K562 (cell line): ENCODE measurements at regions not wholly inside any gene's neighbourhood (a gene's known extent, or its start where the extent isn't known, plus 50 kb on each side); places are given as distances from the start of the nearest gene placed in this dataset.

Experiments used
- ATAC-seq: fragments of 200-7000 bp; cut with Tn5 transposase; 3 replicates; pipeline ENCODE4 v1.9.1; 2020; ENCODE audit warnings: moderate library complexity
- BruUV-seq: library from RNA; stranded (reverse); fragments of 400-500 nt; replicated peaks from 2 replicates; lab custom pipeline; 2021; lab: Mats Ljungman, UMichigan
- CTCF ChIA-PET: fragments of 300-600 bp; formaldehyde crosslinking; extraction: SDS; loops from one replicate; lab custom pipeline; 2021; ENCODE audit warnings: low intra/inter-chr PET ratio; lab: Yijun Ruan, JAX
- POLR2A ChIA-PET: fragments of 300-600, 350-650 bp; sonication (Branson Sonifier 250); formaldehyde crosslinking; extraction: SDS; loops from one replicate; lab custom pipeline; 2021; ENCODE audit warnings: antibody characterized with exemption, inconsistent platforms; lab: Yijun Ruan, JAX
- DNase-seq, 4 experiments: peaks; one replicate each; pipeline versions ENCODE4 v3.0.0 to v3.0.0-alpha.2; 2011 to 2018; ENCODE audit warnings: low spot score in 3 of 4, mixed read lengths in 3 of 4; ENCODE audit errors: extremely low read depth in 1 of 4
- FAIRE-seq: peaks from 2 replicates; lab custom pipeline; 2011; peaks lifted over from hg19 to GRCh38; lab: Jason Lieb, UNC
- H2AFZ ChIP-seq: 2 replicates; pipeline ENCODE4 v1.6.0; 2011; ENCODE audit warnings: low read depth, low read length, control low read depth, inconsistent platforms
- H3K27ac ChIP-seq: fragments of 200-600 bp; 3 replicates; pipeline ENCODE4 v1.8.0; 2011; ENCODE audit warnings: low read depth, mild to moderate bottlenecking, control low read depth, inconsistent platforms, low read length, moderate library complexity, mixed read lengths; ENCODE audit errors: extremely low read depth
- H3K27me3 ChIP-seq, 2 experiments: fragments of 300-600 bp in 1 of 2; 2 replicates in 1 of 2; 3 replicates in 1 of 2; pipeline versions ENCODE4 v1.6.0 to v1.8.0; 2011; ENCODE audit warnings: inconsistent platforms in 2 of 2, low read length in 2 of 2, mild to moderate bottlenecking in 1 of 2, mixed read lengths in 1 of 2, moderate library complexity in 1 of 2; ENCODE audit not compliant: control insufficient read depth in 2 of 2, insufficient read depth in 2 of 2
- H3K36me3 ChIP-seq: fragments of 300-600 bp; 3 replicates; pipeline ENCODE4 v1.8.0; 2011; ENCODE audit warnings: mild to moderate bottlenecking, low read length, inconsistent platforms; ENCODE audit not compliant: control insufficient read depth, insufficient read depth
- H3K4me1 ChIP-seq, 2 experiments: fragments of 200-600 bp in 1 of 2; replicated peaks in 1 of 2; 2 replicates in 1 of 2; 3 replicates in 1 of 2; pipeline versions ENCODE4 v1.5.1 to v1.8.0; 2011; ENCODE audit warnings: inconsistent platforms in 2 of 2, low read length in 2 of 2, mild to moderate bottlenecking in 1 of 2, mixed read lengths in 1 of 2, moderate library complexity in 1 of 2; ENCODE audit not compliant: control insufficient read depth in 2 of 2, insufficient read depth in 2 of 2
- H3K4me2 ChIP-seq: 2 replicates; pipeline ENCODE4 v1.6.1; 2011; ENCODE audit warnings: low read length, control low read depth, inconsistent platforms, mixed read lengths; ENCODE audit not compliant: insufficient read depth
- H3K4me3 ChIP-seq: fragments of 200-600 bp; sonication (generic), shearing (Covaris generic); 2 replicates; pipeline ENCODE4 v1.5.1; 2016; ENCODE audit warnings: control low read depth, inconsistent platforms
- H3K79me2 ChIP-seq: fragments of 200-600 bp; 3 replicates; pipeline ENCODE4 v1.8.0; 2011; ENCODE audit warnings: low read length, inconsistent platforms; ENCODE audit not compliant: control insufficient read depth, insufficient read depth
- H3K9ac ChIP-seq, 2 experiments: 2 replicates each; pipeline versions ENCODE4 v1.6.0 to v1.6.1; 2011; ENCODE audit warnings: low read depth in 2 of 2, low read length in 2 of 2, control low read depth in 1 of 2, inconsistent platforms in 1 of 2, mild to moderate bottlenecking in 1 of 2, mixed read lengths in 1 of 2; ENCODE audit not compliant: insufficient read depth in 1 of 2
- H3K9me1 ChIP-seq: one replicate; pipeline ENCODE4 v1.6.0; 2011; ENCODE audit warnings: inconsistent platforms, mild to moderate bottlenecking, low read length, moderate library complexity; ENCODE audit not compliant: control insufficient read depth, insufficient read depth
- H3K9me3 ChIP-seq: replicated peaks from 2 replicates; pipeline ENCODE4 v1.5.1; 2011; ENCODE audit warnings: low read depth, low read length, inconsistent platforms; ENCODE audit not compliant: control insufficient read depth, insufficient read depth
- H4K20me1 ChIP-seq: replicated peaks from 2 replicates; pipeline ENCODE4 v1.6.1; 2011; ENCODE audit warnings: low read length, inconsistent platforms, mixed read lengths; ENCODE audit not compliant: control insufficient read depth, insufficient read depth
- CHCHD3 ChIP-seq: fragments of 250-450 bp; sonication (Bioruptor Pico); IDR thresholded peaks from 2 replicates; pipeline ENCODE4 v2.1.2; 2022; ENCODE audit warnings: mild to moderate bottlenecking
- PTBP1 ChIP-seq: fragments of 200-400 bp; formaldehyde crosslinking; IDR thresholded peaks from 2 replicates; pipeline ENCODE4 v1.6.1; 2017; ENCODE audit warnings: low read depth, low read length
- SIN3B ChIP-seq: fragments of 450-650 bp; IDR thresholded peaks from 2 replicates; pipeline ENCODE4 v1.6.1; 2017; ENCODE audit warnings: low read depth, mild to moderate bottlenecking, moderate library complexity
- ZNF224 ChIP-seq: sonication (generic); formaldehyde crosslinking; IDR thresholded peaks from 2 replicates; pipeline ENCODE4 v1.8.0; 2022; ENCODE audit warnings: mild to moderate bottlenecking, missing genetic modification reagents
- ZNF707 ChIP-seq: fragments of 250-450 bp; sonication (Bioruptor Pico); conservative IDR thresholded peaks from 2 replicates; pipeline ENCODE4 v1.8.0; 2022; ENCODE audit warnings: inconsistent platforms, mild to moderate bottlenecking, moderate library complexity
- WGBS: fragments of 100-300 bp; shearing (Covaris generic); methylation state at CpG from one replicate; pipeline ENCODE4 v1.1.6; 2016; ENCODE audit warnings: low coverage, mixed read lengths; ENCODE audit not compliant: insufficient coverage; ENCODE audit errors: missing lambda C conversion rate; 5-methylcytosine and 5-hydroxymethylcytosine counted together
- in situ Hi-C: fragments of 300-500 bp; cut with MboI; formaldehyde crosslinking; loops from 4 replicates; pipeline ENCODE4 v1.15.0; 2018; ENCODE audit warnings: inconsistent platforms, mixed read lengths
- intact Hi-C: fragments of 100-400 bp; cut with micrococcal nuclease; formaldehyde crosslinking; loops from 2 replicates; pipeline ENCODE4 v1.14.2; 2022
- TF ChIP-seq, protein P1 (sequence below): fragments of 200-800 bp; sonication (Bioruptor generic); IDR thresholded peaks from 2 replicates; pipeline ENCODE4 v1.6.1; 2017; ENCODE audit warnings: missing genetic modification characterization, missing compliant biosample characterization

GRCh38 chr1:30151826-30152225 is 571.6 kb downstream of the MATN1 start (continued):
- TF ChIP-seq, protein P1, sequence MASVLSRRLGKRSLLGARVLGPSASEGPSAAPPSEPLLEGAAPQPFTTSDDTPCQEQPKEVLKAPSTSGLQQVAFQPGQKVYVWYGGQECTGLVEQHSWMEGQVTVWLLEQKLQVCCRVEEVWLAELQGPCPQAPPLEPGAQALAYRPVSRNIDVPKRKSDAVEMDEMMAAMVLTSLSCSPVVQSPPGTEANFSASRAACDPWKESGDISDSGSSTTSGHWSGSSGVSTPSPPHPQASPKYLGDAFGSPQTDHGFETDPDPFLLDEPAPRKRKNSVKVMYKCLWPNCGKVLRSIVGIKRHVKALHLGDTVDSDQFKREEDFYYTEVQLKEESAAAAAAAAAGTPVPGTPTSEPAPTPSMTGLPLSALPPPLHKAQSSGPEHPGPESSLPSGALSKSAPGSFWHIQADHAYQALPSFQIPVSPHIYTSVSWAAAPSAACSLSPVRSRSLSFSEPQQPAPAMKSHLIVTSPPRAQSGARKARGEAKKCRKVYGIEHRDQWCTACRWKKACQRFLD = no peak
- TF ChIP-seq ZNF224 (CRISPR knock-in tag) (no peak), SIN3B (no peak), PTBP1 (no peak)

DNA sequence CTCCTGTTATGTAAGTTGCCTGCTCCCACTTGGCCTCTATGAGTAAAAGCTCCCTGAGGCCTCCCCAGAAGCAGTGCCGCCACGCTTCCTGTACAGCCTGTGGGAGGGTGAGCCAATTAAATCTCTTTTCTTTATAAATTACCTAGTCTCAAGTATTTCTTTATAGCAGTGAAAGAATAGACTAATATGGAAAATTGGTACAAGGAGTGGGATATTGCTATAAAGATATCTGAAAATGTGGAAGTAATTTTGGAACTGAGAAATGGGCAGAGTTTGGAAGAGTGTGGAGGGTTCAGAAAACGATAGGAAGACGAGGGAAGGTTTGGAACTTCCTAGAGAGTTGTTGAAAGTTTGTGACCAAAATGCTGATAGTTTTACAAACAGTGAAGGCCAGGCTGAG is 572.3 kb downstream of the MATN1 start:
- POLR2A ChIA-PET = no interaction called here
- in situ Hi-C loops (no loop called here), intact Hi-C loops (no loop called here)
- FAIRE-seq = no peak
- Histone ChIP-seq H3K79me2 (no peaks in the 10 kb centered on the region), H3K4me2 (no peak overlapping the region), H3K9me3 (no peaks in the 10 kb centered on the region), H3K4me1 (no peaks in the 10 kb centered on the region), H3K4me3 (no peak overlapping the region), H3K9ac (no peak overlapping the region), H4K20me1 (no peaks in the 10 kb centered on the region), H3K27ac (no peak overlapping the region), H2AFZ (no peak overlapping the region), H3K36me3 (no peaks in the 10 kb centered on the region), H3K9me1 (no peaks in the 10 kb centered on the region), H3K27me3 (peaks cover 2 to 12% of the 10 kb centered on the region in 2 experiments; a peak in 2 of 5 replicates)
- no TSS peak for BruUV-seq
- no peak for DNase-seq
- CTCF ChIA-PET = no interaction called here
- TF ChIP-seq CHCHD3 = no peak
- TF ChIP-seq ZNF707 = peak; percentile 50
- no peak for ATAC-seq
- 11% methylated on average over 4 of the region's 4 CpGs for WGBS
